ENCODE measurements at regions not wholly inside any gene's neighbourhood (a gene's known extent, or its start where the extent isn't known, plus 50 kb on each side); places are given as distances from the start of the nearest gene placed in this dataset.

DNA sequence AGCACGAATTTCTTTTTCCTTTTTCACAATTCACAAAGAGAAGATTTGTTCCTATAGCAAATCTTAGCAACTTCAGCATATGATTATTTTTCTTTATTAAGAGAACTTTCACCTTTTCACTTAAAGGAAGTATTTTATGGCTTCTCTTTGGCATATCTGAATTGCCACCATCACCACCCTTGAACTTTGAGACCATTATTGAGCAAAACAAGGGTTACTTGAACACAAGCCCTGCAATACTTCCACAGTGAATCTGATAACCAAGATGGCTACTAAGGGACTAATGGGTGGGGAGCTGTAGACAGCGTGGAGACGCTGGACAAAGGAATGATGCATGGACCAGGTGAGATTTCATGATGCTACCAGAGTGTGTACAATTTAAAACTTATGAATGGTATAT lies 815.0 kb downstream of the LRRIQ3 start:
- Histone ChIP-seq H3K36me3 (replicated peaks in 1 of 2; ENCODE audit: control insufficient read depth in 2 of 2, insufficient read depth in 2 of 2, low read length in 2 of 2) (no peaks in the 10 kb centered on the region), H4K91ac (ENCODE audit: low read depth, low read length, poor library complexity) (no peak overlapping the region), H3K9ac (ENCODE audit: low read depth, low read length, poor library complexity) (no peak overlapping the region), H3K4me2 (ENCODE audit: insufficient read depth, low read length, poor library complexity, severe bottlenecking) (no peak overlapping the region), H2BK15ac (ENCODE audit: low read length) (no peak overlapping the region), H3K23ac (ENCODE audit: low read depth, low read length, poor library complexity) (no peak overlapping the region), H3K4me1 (ENCODE audit: control insufficient read depth in 2 of 2, insufficient read depth in 1 of 2, low read depth in 1 of 2, low read length in 2 of 2) (no peaks in the 10 kb centered on the region), H3K18ac (ENCODE audit: low read length) (no peak overlapping the region), H2AFZ (ENCODE audit: low read length) (no peak overlapping the region), H3K27ac (replicated peaks; ENCODE audit: low read length) (no peak overlapping the region), H3K79me1 (ENCODE audit: low read depth, low read length) (no peaks in the 10 kb centered on the region), H2BK5ac (ENCODE audit: low read length) (no peak overlapping the region), H3K14ac (ENCODE audit: low read length) (no peak overlapping the region), H3K9me3 (replicated peaks in 1 of 2; ENCODE audit: control insufficient read depth in 2 of 2, insufficient read depth in 1 of 2, low read depth in 1 of 2, low read length in 2 of 2) (no peaks in the 10 kb centered on the region), H2BK12ac (ENCODE audit: low read length) (no peak overlapping the region), H3K27me3 (ENCODE audit: control insufficient read depth in 3 of 3, insufficient read depth in 3 of 3, low read depth in 1 of 3, low read length in 3 of 3) (no peaks in the 10 kb centered on the region), H4K8ac (ENCODE audit: low read depth, low read length) (no peak overlapping the region), H3K4ac (ENCODE audit: low read length) (no peak overlapping the region), H2AK5ac (ENCODE audit: low read depth, low read length) (no peak overlapping the region), H3K4me3 (ENCODE audit: low read length in 2 of 2) (no peak overlapping the region), H2BK120ac (ENCODE audit: low read depth, low read length) (no peak overlapping the region)
- WGBS, 2 donors (ENCODE audit: extremely low coverage in 2 of 2, insufficient read length in 2 of 2, insufficient replicate concordance in 1 of 2), result no CpG with 5 or more reads among the region's 3 CpGs
- no peak for DNase-seq (ENCODE audit: low spot score)

GRCh38 chr1:73366734-73367413 lies 831.1 kb downstream of the LRRIQ3 start:
- Histone ChIP-seq H3K36me3 (replicated peaks in 1 of 2; ENCODE audit: control insufficient read depth in 2 of 2, insufficient read depth in 2 of 2, low read length in 2 of 2) (no peaks in the 10 kb centered on the region), H2BK5ac (ENCODE audit: low read length) (no peak overlapping the region), H3K18ac (ENCODE audit: low read length) (no peak overlapping the region), H2BK120ac (ENCODE audit: low read depth, low read length) (no peak overlapping the region), H2AK5ac (ENCODE audit: low read depth, low read length) (no peak overlapping the region), H3K9me3 (replicated peaks in 1 of 2; ENCODE audit: control insufficient read depth in 2 of 2, insufficient read depth in 1 of 2, low read depth in 1 of 2, low read length in 2 of 2) (no peaks in the 10 kb centered on the region), H2BK12ac (ENCODE audit: low read length) (no peak overlapping the region), H2AFZ (ENCODE audit: low read length) (no peak overlapping the region), H3K4me3 (ENCODE audit: low read length in 2 of 2) (no peak overlapping the region), H3K14ac (ENCODE audit: low read length) (no peak overlapping the region), H3K27ac (replicated peaks; ENCODE audit: low read length) (no peak overlapping the region), H4K91ac (ENCODE audit: low read depth, low read length, poor library complexity) (no peak overlapping the region), H4K8ac (ENCODE audit: low read depth, low read length) (no peak overlapping the region), H3K9ac (ENCODE audit: low read depth, low read length, poor library complexity) (no peak overlapping the region), H3K27me3 (ENCODE audit: control insufficient read depth in 3 of 3, insufficient read depth in 3 of 3, low read depth in 1 of 3, low read length in 3 of 3) (no peaks in the 10 kb centered on the region), H2BK15ac (ENCODE audit: low read length) (no peak overlapping the region), H3K4me1 (ENCODE audit: control insufficient read depth in 2 of 2, insufficient read depth in 1 of 2, low read depth in 1 of 2, low read length in 2 of 2) (no peaks in the 10 kb centered on the region), H3K79me1 (ENCODE audit: low read depth, low read length) (no peaks in the 10 kb centered on the region), H3K4ac (ENCODE audit: low read length) (no peak overlapping the region), H3K4me2 (ENCODE audit: insufficient read depth, low read length, poor library complexity, severe bottlenecking) (no peak overlapping the region), H3K23ac (ENCODE audit: low read depth, low read length, poor library complexity) (no peak overlapping the region)
- no CpG with 5 or more reads among the region's 5 CpGs for WGBS, 2 donors (ENCODE audit: extremely low coverage in 2 of 2, insufficient read length in 2 of 2, insufficient replicate concordance in 1 of 2)
- no peak for DNase-seq (ENCODE audit: low spot score)

GRCh38 chr1:73359001-73359400 lies 839.0 kb downstream of the LRRIQ3 start:
- Histone ChIP-seq H4K91ac (ENCODE audit: low read depth, low read length, poor library complexity) (no peak overlapping the region), H2AK5ac (ENCODE audit: low read depth, low read length) (no peak overlapping the region), H3K14ac (ENCODE audit: low read length) (no peak overlapping the region), H2BK120ac (ENCODE audit: low read depth, low read length) (no peak overlapping the region), H2AFZ (ENCODE audit: low read length) (no peak overlapping the region), H3K9ac (ENCODE audit: low read depth, low read length, poor library complexity) (no peak overlapping the region), H3K4me1 (ENCODE audit: control insufficient read depth in 2 of 2, insufficient read depth in 1 of 2, low read depth in 1 of 2, low read length in 2 of 2) (no peaks in the 10 kb centered on the region), H2BK12ac (ENCODE audit: low read length) (no peak overlapping the region), H3K36me3 (replicated peaks in 1 of 2; ENCODE audit: control insufficient read depth in 2 of 2, insufficient read depth in 2 of 2, low read length in 2 of 2) (no peaks in the 10 kb centered on the region), H3K18ac (ENCODE audit: low read length) (no peak overlapping the region), H3K23ac (ENCODE audit: low read depth, low read length, poor library complexity) (no peak overlapping the region), H3K9me3 (replicated peaks in 1 of 2; ENCODE audit: control insufficient read depth in 2 of 2, insufficient read depth in 1 of 2, low read depth in 1 of 2, low read length in 2 of 2) (no peaks in the 10 kb centered on the region), H2BK15ac (ENCODE audit: low read length) (no peak overlapping the region), H3K27ac (replicated peaks; ENCODE audit: low read length) (no peak overlapping the region), H4K8ac (ENCODE audit: low read depth, low read length) (no peak overlapping the region), H2BK5ac (ENCODE audit: low read length) (no peak overlapping the region), H3K79me1 (ENCODE audit: low read depth, low read length) (no peaks in the 10 kb centered on the region), H3K4ac (ENCODE audit: low read length) (no peak overlapping the region), H3K4me3 (ENCODE audit: low read length in 2 of 2) (no peak overlapping the region), H3K27me3 (ENCODE audit: control insufficient read depth in 3 of 3, insufficient read depth in 3 of 3, low read depth in 1 of 3, low read length in 3 of 3) (no peaks in the 10 kb centered on the region), H3K4me2 (ENCODE audit: insufficient read depth, low read length, poor library complexity, severe bottlenecking) (no peak overlapping the region)
- DNase-seq (ENCODE audit: low spot score), result no peak
- no CpG with 5 or more reads among the region's 3 CpGs for WGBS, 2 donors (ENCODE audit: extremely low coverage in 2 of 2, insufficient read length in 2 of 2, insufficient replicate concordance in 1 of 2)

- WGBS, 2 donors (ENCODE audit: extremely low coverage in 2 of 2, insufficient read length in 2 of 2, insufficient replicate concordance in 1 of 2), result no CpG with 5 or more reads among the region's 1 CpG
Measured at GRCh38 chr1:73356485-73356884, 841.5 kb downstream of the LRRIQ3 start.

More at GRCh38 chr1:73356485-73356884, 841.5 kb downstream of the LRRIQ3 start:
- Histone ChIP-seq H2BK12ac (ENCODE audit: low read length) (no peak overlapping the region), H2AK5ac (ENCODE audit: low read depth, low read length) (no peak overlapping the region), H3K18ac (ENCODE audit: low read length) (no peak overlapping the region), H3K27ac (replicated peaks; ENCODE audit: low read length) (no peak overlapping the region), H2BK15ac (ENCODE audit: low read length) (no peak overlapping the region), H2BK5ac (ENCODE audit: low read length) (no peak overlapping the region), H3K36me3 (replicated peaks in 1 of 2; ENCODE audit: control insufficient read depth in 2 of 2, insufficient read depth in 2 of 2, low read length in 2 of 2) (no peaks in the 10 kb centered on the region), H2BK120ac (ENCODE audit: low read depth, low read length) (no peak overlapping the region), H4K8ac (ENCODE audit: low read depth, low read length) (no peak overlapping the region), H4K91ac (ENCODE audit: low read depth, low read length, poor library complexity) (no peak overlapping the region), H2AFZ (ENCODE audit: low read length) (no peak overlapping the region), H3K9me3 (replicated peaks in 1 of 2; ENCODE audit: control insufficient read depth in 2 of 2, insufficient read depth in 1 of 2, low read depth in 1 of 2, low read length in 2 of 2) (no peaks in the 10 kb centered on the region), H3K9ac (ENCODE audit: low read depth, low read length, poor library complexity) (no peak overlapping the region), H3K23ac (ENCODE audit: low read depth, low read length, poor library complexity) (no peak overlapping the region), H3K27me3 (ENCODE audit: control insufficient read depth in 3 of 3, insufficient read depth in 3 of 3, low read depth in 1 of 3, low read length in 3 of 3) (no peaks in the 10 kb centered on the region), H3K14ac (ENCODE audit: low read length) (no peak overlapping the region), H3K4me2 (ENCODE audit: insufficient read depth, low read length, poor library complexity, severe bottlenecking) (no peak overlapping the region), H3K4ac (ENCODE audit: low read length) (no peak overlapping the region), H3K4me1 (ENCODE audit: control insufficient read depth in 2 of 2, insufficient read depth in 1 of 2, low read depth in 1 of 2, low read length in 2 of 2) (no peaks in the 10 kb centered on the region), H3K79me1 (ENCODE audit: low read depth, low read length) (no peaks in the 10 kb centered on the region), H3K4me3 (ENCODE audit: low read length in 2 of 2) (no peak overlapping the region)
- DNase-seq (ENCODE audit: low spot score), result no peak
